ENCODE measurements at regions not wholly inside any gene's neighbourhood (a gene's known extent, or its start where the extent isn't known, plus 50 kb on each side); places are given as distances from the start of the nearest gene placed in this dataset.
"Not testable (repeated sequence)": the region's sequence is repeated elsewhere in the genome, so short reads cannot be mapped to it uniquely, and the experiment has no call there.

DNA sequence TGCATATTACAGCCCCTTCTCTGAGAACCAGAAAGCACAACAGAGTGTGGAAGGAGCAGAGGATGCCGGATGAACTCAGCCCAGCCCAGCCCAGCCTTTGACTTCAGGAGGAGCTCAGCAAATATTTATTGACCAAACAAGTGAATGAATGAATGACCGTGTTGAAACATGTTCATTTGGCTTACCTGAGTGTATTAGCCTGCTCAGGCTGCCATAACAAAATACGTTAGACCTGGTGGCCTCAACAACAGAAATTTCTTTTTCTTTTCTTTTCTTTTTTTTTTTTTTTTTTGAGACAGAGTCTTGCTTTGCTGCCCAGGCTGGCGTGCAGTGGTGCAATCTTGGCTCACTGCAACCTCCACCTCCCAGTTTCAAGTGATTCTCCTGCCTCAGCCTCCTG lies 164.7 kb downstream of the RGS9 start:
- not testable (repeated sequence) for DNase-seq

DNA sequence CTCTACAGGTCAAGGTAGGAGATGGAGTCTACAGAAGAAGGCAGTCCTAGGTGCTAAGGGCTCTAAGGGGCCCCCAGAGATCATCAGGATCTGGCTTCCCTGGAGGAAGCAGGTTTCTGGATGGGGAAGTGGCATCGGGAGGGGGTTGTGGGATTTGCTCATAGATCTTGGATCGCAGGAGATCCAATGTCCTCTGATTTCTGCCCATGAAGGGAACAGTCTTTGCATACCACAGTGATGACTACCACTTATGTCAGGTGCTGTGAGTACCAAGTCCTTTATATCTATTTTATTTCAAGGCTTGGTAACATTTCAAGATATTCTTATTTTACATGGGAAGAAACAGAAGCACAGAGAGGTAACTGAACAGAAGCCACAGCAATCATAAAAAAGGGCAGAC lies 164.0 kb downstream of the RGS9 start:
- DNase-seq: no peak

DNA sequence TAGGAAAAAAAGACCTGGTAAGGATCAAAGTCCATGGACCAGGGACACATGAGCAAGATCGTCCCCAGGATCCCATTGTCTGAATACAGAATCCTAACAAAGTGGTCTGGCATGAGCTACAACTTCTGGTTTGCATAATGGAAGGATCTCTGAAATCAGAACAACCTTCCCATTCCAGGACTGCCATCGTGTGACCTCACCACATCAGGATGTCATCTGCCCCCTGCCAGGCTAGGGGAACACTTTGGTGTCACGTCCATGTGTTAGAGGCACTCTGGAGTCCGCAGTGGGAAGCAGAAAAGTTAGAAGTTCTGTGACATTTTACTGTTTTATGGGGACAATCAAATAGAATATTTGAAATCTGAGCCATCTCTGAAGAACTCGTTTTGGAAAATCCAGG lies 160.7 kb downstream of the RGS9 start:
- no peak for DNase-seq

DNA sequence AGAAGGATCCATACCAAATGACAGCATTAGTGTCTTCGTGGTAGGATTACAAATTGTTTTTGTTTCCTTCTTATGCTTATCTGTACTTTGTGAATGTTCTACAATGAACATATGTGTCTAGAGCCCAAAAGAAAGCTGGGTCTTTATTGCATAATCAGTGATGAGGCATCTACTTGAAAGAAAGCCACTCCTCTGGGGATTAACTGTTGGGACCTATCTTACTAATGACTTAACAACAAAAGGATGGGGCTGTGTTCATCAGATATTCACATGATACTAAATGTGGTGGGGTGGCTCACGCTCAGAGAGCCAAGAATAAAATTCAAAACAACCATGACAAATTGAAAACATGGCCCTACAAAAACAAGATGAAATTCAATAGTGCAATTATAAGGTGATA lies 160.2 kb downstream of the RGS9 start:
- no peak for DNase-seq

DNA sequence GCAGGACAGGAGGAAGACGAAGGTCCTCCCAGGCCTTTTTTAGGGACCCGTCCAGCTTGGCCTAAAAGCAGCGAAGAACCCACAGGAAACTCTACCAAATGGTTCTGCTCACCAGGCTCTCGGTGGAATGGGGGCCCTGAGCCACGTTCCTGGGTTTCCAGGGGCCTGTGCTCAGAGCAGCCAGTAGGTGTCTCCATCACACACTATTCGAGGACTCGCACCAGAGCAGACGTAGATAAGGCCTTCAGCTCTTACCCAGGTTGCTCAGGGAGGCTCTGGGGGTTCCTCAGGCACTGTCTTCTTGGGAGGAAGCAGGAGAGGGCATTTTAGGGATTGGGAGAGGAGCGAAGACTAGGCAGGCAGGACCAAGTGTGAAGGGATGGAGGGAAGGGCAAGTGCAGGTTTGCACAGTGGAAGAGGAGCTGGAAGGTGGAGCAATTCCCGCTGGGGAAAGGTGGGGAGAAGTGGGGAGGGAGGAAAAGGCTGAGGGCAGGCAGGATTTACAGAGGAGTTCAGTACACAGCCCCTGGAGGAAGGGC lies 157.1 kb downstream of the RGS9 start:
- DNase-seq: peak; percentile 4

DNA sequence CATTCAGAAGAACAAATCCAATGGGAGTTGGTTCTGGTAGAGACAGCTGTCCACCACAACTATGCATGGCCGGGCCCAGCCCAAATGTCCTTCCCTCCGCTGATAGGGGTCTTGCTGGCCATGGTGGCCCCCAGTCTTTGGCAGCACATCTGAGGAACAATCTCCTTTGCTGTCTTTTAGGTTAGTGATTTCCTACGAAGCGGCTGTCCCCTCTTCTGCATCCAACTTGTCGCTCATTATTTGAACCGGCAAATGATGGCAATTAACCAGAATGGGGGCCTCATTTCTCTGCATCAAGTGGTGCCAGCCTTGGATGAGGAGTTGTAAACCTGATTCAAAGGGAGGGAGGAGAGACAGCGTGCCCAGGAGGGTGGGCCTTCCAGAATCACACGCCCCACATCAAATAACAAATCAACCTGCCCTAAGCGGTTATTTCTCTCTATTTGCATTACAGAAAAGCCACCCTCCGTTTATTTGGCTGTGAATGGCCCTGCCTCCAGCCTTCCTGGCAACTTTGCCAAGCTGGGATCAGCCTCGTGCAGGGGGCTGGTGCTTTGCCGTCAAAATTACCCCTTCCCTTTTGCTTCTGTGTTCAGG lies 156.5 kb downstream of the RGS9 start:
- DNase-seq: no peak

DNA sequence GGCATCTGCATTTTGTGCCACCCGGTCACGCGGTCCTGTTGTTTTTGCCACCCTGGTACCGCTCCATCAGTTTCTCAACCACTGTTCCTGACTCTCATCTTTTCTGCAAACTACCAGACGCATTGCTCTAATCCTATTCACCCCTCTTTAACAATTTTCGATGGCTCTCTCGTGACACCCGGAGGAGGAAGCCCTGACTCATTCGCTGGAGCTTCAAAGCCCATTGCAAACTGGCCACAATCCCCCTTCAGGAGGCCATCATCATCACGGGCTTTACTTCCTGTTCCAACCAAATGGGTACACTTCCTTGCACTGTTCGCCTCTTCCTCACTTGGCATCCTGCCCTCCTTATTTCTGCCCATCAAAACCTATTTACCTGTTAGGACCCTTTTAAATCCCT lies 155.3 kb downstream of the RGS9 start:
- DNase-seq: no peak

DNA sequence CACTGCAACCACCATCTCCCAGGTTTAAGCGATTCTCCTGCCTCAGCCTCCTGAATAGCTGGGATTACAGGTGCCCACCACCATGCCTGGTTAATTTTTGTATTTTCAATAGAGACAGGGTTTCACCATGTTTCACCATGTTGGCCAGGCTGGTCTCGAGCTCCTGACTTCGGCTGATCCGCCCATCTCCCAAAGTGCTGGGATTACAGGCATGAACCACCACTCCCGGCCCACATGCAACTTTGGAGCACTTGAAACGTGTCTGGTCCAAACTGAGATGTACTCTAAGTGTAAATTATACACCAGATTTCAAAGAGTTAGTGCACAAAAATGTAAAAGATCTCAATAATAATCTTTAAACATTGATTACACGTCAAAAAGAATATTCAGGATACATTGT lies 154.1 kb downstream of the RGS9 start:
- DNase-seq: not testable (repeated sequence)

DNA sequence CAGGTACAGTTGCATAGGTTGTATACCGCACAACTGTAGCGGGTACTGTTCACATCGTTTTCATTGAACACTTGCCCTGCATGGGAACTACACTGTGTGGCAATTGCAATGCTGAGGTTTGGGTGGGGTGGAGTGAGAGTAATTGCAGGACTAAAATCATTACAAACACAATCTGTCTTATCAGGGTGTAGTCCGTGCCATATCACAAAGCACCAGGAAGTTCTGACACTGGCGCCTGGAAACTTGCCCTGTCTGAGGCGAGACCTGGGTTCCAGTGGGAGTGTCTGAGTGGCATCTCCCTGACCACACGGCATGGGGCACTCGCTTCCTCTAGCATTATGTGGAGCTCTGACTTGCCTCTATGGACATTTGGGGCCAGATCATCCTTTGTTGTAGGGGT lies 153.4 kb downstream of the RGS9 start:
- DNase-seq: no peak

DNA sequence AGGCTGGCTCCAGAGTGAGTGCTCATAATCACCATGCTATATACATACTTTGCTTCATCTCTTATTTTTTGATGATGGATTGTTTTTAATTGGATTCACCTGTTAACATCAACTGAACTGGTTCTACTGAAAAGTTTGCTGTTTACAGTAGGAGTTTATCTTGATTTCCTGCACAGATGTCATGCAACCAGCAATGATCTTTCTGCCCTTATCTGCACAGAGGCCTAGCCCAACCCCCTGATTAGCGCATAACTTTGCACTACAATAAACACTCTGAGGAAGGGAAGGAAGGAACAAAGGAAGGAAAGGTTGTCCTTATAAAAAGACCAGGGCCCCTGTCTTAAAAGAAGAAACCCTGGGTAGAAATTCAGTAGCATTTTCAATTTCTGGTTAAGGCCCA lies 152.9 kb downstream of the RGS9 start:
- no peak for DNase-seq

DNA sequence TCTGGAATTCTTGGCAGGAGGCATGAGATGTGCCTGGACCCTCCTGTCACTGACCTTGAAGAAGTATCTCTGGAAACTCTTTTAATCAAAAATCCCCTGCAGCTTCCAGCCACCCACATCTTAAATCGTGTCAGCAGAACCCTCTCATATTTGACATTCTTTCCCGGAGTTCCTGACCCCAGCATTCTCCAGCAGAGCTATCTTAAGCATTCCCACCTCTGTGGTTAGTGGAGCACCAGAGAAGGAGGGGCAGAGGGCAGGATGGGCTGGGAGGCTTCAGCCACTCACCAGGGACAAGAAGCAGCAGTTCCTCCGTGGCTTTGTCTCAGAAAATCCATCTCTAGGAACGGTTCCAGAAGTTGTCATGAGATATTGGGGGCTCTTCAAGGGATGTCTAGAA lies 149.9 kb downstream of the RGS9 start:
- DNase-seq: no peak

DNA sequence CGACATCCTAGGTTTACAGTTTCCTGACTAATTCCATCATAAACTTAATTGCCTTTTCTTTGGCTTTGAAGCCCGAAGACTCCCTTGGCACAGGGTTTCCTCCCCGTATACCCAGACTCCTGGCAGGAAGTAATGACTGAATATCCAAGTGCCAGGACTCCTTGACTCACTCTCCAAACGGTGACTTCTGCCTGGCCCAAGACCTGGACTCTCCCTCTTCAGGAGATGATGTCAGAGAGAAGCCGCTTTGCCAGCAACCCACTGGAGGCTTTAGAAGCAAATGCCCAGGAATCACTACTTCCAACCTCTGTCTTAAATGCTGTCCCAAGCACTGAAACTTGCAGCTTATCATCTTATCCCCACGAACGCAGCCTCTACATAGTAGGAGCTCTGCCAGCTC lies 146.5 kb downstream of the RGS9 start:
- DNase-seq: no peak

DNA sequence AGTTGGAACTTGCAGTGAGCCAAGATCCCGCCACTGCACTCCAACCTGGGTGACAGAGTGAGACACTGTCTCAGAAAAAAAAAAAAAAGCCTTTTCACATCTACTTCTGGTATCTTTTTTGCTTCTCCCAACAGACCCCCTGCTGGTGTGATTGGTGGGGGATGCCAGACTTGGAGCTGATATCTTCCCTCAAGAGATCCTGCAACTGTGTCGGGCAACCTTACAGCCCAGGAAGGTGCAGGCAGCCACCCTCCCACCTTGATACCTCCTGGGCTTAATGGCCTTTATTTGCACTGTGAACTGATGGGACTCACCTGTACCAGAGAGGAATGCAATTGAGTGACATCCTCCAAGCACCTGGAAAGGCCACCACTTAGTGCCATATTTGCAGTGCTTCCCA lies 142.3 kb downstream of the RGS9 start:
- no peak for DNase-seq

DNA sequence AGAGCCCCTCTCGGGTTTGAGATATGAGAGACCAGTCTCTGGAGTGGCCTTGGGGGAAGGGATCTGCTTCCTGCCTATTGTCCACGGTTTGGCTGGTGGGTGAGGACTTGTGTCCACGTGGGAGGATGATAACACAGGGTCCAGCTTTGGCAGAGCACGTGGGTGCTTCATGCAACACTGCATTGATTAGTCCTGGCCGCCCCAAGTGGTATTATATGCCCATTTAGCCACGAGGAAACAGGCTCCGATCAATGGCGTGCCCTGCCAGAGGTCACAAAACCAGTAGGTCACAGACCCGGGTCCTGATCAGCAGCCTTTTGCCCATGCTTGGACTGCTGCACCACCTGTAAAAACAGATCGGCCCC lies 141.6 kb downstream of the RGS9 start:
- no peak for DNase-seq

DNA sequence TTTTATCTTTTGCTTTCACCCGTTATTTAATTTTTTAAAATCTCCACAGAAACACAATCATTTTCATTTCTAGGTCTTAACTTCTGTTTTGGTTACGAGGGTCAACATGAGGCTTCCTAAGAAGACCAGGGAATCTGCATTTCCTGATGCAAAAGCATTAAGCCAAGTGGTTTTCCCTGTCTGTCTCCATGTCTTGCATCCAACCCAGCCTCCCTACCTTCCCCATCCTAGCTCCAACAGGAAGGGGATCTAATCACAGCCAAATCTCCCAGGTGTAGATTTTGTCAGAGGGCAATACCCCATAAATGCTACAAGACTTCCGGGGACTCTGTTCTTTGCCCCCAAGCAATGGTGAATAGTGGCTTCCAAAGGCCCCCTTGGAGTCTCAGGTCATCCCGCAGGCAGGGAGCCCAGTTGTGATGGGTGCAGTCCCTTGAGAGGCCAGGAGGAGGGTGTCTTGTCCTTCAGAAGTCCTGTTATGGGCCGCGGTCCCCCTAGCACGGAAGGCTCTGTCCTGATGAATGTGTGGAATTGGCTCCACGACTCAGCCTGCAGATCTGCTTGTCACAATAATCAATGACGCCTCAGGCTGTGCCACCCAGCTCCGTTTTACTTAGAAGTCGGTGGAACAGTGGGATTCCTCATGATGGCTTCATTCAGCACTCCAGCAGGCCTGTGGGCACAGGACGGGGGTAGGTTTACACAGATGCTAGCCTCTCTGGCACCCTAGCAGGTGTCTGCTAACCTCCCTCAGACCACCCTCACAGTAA lies 141.1 kb downstream of the RGS9 start:
- DNase-seq: no peak

DNA sequence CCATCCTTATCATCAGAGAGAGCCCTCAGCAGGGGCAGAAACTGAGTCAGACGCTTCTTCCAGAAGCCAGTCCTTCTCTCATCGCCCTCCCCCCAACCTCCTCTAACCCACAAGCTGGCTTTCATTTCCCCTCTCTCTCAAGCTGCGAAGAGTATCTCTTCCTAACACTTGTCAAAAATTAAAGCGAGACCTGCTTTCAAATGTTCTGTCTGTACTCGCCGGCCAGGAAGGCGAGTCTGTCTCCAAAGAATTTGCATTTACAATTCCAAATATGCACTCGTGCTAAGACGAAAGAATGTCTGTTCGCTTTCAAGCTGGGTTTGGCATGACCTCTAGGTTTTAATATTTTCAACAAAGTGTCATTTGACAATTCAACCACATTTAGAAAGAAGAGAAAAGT lies 140.4 kb downstream of the RGS9 start:
- DNase-seq: no peak
